NCI-H510A treated with DMSO at 0.1 percent for 48 hours (cell line): ENCODE measurements at regions not wholly inside any gene's neighbourhood (a gene's known extent, or its start where the extent isn't known, plus 50 kb on each side); places are given as distances from the start of the nearest gene placed in this dataset.

ENCODE experiments used
- DNase-seq: peaks from one replicate; lab custom pipeline; 2025; lab: John Stamatoyannopoulos, UW

DNA sequence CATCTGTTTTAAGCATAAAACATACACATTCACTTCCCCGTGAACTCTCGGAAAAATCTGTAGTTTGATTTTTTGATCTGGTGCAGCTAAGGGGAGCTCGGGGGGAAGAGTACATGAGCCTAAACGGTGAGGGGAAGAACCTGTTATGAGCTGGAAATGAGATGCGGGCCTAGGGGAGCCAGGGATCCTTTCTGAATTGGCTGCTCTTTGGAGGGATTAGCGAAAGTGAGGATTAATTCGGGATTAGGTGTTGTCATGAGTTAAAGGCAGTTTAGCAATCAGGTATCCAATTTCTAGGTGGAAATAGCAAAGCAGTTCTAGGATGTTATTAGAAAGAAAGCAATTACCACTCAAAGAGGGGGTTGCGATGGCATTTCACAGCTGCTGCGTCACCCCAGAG, 51.1 kb upstream of the ADARB2 start:
- DNase-seq, result no peak
